Right ventricle myocardium inferior (tissue), 1 donor: ENCODE measurements at regions not wholly inside any gene's neighbourhood (a gene's known extent, or its start where the extent isn't known, plus 50 kb on each side); places are given as distances from the start of the nearest gene placed in this dataset.
"Not testable (repeated sequence)": the region's sequence is repeated elsewhere in the genome, so short reads cannot be mapped to it uniquely, and the experiment has no call there.

ENCODE experiments used
- ATAC-seq: fragments of 200-7000 bp; cut with Tn5 transposase; one replicate; pipeline ENCODE4 v1.9.1; 2020; ENCODE audit warnings: mild to moderate bottlenecking, moderate library complexity
- DNase-seq: peaks from one replicate; pipeline ENCODE4 v3.0.0; 2021; ENCODE audit errors: missing footprints
- intact Hi-C: fragments of 100-400 bp; cut with DNase I; formaldehyde crosslinking; loops from one replicate; pipeline ENCODE4 v1.11.0; 2022
- donor health status: DM: no; HTN: yes; CAD: no; lungs with severe emphysema.

DNA sequence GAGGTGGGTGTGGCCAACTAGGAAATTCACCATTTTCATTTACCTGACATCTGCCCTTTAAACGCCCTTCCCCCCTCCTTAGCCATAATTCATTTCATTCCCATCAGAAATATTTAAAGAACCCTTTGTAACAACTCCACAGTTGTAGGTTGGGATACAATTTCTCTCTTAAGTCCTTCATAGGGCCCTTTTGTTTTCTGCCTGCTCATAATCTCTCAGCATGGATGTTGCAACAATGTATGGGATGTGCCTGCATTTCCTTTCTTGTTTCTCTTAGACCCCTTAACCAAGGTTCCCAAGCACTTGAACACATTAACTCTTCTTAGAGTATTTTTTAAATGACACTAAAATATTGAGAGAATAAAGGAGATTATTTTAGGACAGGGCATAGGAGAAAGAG, 51.7 kb upstream of the MYO10 start:
- no peak for DNase-seq
- intact Hi-C loops: no loop called here
- no peak for ATAC-seq

DNA sequence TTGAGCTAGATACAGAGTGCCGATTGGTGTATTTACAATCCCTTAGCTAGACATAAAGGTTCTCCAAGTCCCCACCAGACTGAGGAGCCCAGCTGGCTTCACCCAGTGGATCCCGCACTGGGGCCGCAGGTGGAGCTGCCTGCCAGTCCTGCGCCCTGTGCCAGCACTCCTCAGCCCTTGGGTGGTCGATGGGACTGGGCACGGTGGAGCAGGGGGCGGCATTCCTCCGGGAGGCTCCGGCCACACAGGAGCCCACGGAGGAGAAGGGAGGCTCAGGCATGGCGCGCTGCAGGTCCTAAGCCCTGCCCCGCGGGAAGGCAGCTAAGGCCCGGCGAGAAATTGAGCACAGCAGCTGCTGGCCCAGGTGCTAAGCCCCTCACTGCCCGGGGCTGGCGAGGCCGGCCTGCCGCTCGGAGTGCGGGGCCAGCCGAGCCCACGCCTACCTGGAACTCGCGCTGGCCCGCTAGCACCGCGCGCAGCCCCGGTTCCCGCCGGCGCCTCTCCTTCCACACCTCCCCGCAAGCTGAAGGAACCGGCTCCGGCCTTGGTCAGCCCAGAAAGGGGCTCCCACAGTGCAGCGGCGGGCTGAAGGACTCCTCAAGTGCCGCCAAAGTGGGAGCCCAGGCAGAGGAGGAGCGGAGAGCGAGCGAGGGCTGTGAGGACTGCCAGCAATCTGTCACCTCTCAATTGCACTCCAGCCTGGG, 54.9 kb upstream of the MYO10 start:
- DNase-seq, ATAC-seq, intact Hi-C loops: not testable (repeated sequence)

DNA sequence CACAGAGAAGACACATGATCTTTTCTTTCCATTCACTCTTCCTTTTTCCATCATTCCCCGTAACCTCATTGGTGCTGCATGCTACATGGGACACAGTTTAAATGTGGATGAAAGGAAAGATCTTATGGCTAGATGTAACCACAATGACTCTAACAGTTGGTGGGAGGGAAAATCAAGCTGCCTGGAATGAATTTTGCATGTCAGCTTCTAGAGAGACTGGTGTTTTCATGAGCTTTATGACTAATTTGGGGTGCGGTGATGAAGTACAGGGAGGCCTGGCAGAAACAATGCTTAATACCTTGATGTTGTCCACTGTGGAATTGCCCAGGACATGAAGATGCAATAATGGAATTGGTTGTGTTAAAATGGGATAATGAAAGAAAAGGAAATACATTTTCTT, 55.9 kb upstream of the MYO10 start:
- no peak for DNase-seq
- no peak for ATAC-seq
- intact Hi-C loops: no loop called here

DNA sequence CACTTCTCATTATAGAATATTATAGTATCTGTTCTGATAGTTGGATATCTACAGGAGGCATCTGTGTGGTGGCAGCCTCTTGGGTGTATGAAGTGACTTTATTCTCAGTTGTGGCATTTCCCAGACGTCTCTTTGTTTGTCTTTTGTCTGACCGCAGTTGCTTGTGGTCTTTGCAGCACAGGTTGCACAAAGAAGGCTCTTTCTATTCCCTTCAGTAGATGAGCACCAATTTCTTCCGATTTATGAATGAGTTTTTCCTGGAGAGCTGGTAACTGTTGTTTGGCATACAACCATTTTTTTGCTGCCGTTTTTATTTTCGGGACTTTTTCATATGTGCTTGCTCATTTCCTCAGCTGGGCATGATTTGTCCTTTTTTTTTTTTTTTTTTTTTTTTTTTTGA, 56.4 kb upstream of the MYO10 start:
- DNase-seq: no peak
- no peak for ATAC-seq
- intact Hi-C loops: no loop called here

DNA sequence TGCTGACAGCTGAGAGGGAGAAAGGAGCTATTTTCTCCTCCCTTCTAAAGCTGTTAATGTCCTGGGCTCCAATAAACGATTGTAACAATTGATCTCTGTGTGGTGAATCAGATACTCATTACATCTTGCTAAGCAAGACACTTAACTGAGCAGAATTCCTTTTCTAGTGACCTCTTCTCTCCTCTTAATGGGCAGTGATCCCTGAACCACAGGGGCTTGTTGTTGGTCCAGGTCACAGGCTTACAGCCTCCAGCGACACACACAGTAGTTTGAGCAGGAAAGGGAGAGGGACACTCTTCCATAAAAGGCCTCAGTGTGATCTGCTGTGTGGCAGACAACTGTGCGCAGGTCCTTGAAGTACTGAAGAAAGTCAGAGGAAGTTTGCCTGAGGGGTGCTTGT, 58.5 kb upstream of the MYO10 start:
- intact Hi-C loops: no loop called here
- DNase-seq (no peak), ATAC-seq (peak; percentile 42)

DNA sequence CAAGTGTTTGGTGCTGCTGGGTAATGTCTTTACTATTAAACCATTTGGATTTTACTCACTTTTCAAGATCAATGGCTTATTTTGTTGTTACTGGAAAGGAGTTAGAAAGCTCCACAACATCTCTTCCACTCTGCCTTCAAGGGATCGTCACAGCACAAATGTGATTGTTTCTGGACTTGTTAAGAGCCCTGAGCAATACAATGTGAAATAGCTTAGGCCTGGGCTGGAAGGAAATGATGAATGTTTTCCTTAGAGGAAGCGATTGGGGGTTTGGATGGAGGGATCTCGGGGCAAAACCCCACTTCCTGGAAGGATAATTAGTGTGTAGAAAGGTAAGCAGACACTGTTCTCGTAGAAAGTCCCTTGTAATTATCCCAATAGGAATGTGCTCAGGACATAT, 59.3 kb upstream of the MYO10 start:
- ATAC-seq: no peak
- DNase-seq: no peak
- intact Hi-C loops: no loop called here

DNA sequence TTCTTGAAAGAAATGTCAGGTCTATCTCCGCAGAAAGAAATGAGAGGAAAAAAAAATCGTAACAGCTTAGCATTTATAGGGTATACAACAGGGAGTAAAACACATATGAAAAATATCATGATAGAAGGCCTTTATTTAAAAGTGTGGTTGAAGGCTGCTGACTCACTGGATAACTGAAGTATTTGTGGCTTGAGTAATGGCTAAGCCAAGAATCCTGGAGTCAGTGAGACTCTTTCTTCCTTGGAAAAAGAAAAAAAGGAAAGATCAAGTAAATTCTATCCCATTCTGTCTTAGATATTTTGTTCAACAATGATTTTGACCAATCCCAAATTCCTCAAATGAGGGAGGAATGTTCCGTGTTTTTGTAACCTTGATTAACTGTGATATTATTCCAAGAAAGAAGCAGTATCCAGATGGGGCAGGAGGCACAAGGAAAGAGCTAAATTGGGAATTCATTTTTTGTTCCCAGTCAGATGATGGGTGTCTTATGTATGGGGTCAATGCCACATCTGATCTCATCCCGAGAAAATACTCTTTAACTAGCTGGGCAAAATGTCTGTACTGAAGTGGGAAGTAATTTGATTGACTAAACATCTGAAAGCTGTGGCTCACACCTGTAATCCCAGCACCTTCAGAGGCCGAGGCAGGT, 64.3 kb upstream of the MYO10 start:
- DNase-seq (no peak), ATAC-seq (no peak)
- intact Hi-C loops: no loop called here

DNA sequence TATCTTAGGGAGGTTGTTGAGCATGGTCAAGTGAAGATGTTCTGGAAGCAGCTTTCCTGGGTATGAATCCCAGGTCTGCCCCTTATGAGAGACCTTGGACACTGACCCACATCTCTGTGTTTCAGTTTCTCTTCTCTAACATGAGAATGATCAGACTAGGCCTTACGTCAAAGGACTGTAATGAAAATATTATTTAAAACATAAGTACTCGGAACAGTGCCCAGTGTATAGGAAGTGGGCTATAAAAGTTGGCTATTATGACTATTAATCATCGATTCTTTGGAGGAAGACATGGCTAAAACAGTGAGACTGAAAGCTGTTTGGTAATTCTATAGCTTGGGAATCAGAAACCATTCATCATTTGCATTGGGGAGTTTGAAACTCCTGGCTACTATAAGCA, 65.3 kb upstream of the MYO10 start:
- ATAC-seq (no peak), DNase-seq (no peak)
- intact Hi-C loops: no loop called here

DNA sequence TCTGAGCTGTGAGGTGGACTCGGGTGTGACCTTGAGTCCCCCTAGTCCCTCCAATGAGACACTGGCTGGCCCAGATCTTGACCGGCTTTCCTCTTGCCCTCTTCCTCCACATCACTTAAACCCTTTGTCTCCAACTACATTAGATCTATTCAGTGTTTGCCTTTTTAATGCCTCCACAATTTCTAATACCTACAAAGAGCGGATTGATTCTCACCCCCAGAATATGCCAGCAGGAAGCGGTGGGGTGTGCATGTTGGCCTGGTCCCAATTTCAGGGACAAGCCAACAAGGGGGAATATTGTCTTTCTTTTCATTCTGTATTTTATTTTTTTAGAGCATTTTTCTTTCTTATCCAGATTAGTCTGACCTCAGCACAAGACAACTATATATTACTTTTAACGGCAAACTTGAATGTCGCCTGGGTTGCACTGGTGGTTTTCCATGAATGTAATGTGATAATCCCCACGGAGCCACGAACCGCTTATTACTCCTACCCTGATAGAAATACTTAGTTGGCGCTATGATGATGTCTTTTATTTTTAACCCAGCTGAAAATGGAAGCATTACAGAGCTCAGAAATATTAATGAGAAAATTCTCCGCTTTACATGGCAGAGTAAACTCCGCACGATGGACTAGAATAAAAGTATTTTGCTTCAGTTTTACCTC, 68.5 kb upstream of the MYO10 start:
- no peak for DNase-seq
- ATAC-seq: no peak
- intact Hi-C loops: no loop called here

DNA sequence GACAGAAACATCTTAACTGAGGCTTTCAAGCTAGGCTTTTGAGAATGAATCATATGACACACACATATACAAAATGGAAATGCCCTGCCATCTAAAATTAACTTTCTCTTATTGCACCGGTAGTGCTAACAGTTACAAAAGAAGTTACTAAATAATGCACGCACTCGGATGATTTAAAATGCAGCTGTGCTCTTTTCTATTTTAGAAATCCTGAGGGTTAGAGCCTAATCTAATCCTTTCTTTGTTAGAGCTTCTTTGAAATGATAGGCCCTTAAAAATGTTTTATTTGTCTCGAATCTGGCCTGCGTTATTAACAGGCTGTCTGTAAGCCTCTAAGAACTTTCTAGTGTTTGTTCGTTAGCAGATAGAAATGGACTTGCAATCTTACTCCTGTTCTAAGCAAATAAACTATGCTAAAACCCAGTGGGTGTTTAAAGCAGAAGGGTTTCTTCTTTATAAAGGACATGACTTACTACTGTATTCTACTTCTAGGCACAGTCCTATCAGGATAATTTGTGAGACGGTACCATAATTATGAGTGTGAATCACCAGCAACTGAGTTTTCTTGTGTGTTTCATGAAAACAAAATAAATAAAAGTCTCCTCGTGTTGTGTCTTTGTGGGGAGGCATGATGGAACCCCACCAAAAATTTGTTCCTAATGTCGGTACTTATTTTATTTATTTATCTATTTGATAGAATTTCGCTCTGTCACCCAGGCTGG, 69.2 kb upstream of the MYO10 start:
- ATAC-seq (no peak), DNase-seq (no peak)
- intact Hi-C loops: no loop called here

DNA sequence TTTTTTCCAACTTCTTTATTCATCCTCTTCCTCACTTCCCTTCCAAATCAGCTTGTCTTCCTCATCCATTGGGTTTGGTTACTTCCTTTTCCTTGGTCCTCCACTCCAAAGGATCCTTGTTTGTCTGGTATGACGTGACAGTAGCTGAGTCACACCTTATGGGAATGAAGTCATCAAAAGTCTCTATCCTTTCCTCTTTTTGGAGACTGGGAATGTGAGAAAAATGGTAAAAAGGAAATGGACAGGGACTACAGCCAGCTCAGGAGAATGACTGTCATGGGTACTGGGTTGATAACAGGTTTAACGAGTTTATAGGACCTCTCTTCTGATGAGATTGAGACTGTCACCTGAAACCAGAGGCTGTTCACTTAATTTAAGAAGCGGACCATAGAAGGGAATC, 76.2 kb upstream of the MYO10 start:
- ATAC-seq (no peak), DNase-seq (no peak)
- intact Hi-C loops: no loop called here

DNA sequence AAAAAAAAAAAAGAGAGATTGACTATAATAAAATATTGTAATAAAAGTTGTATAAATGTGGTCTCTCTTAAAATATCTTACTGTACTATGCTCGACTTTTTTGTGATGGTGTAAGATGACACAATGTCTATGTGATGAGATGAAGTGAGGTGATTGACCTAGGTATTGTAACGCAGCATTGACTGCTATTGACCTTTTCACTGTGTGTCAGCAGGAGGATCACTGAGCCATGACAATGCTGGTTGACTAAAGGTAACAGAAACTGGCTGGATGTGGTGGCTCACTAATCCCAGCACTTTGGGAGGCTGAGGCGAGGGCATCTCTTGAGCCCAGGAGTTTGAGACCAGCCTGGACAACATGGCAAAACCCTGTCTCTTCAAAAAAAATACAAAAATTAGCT, 78.6 kb upstream of the MYO10 start:
- no peak for ATAC-seq
- no peak for DNase-seq
- intact Hi-C loops: no loop called here

DNA sequence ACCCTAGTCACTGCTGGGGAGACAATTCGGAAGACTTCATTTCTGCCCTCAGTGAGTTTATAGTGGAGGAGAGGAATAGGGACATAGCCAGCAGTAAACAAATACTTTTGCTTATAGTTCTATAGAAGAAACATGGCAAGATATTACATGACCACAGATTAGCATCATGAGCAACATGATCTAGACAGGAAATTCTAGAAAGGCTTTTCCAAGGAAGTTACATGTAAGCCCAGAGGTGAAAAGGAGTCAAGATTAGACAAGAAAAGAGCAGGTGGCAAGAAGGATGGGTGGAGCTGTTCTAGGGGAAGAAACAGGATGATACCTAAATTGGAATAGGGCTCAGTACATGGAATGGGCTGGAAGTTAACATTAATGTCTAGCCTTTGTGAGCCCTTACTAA, 82.8 kb upstream of the MYO10 start:
- DNase-seq (no peak), ATAC-seq (no peak)
- intact Hi-C loops: no loop called here

DNA sequence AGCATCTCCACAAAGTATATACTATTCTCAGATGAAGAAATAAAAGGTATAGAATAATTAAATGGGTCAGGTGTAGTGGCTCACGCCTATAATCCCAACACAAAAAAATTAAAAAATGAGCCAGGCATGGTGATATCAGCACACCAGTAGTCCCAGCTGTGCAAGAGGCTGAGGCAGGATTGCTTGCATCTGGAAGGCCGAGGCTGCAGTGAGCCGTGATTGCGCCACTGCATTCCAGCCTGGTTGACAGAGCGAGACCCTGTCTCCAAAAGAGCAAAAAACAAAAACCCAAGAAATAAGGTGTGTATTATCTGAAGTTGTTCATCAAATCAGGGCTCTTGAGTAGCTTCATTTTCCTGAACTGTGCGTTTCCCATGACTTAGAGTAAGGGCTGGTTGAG, 83.2 kb upstream of the MYO10 start:
- intact Hi-C loops: no loop called here
- ATAC-seq (no peak), DNase-seq (no peak)

DNA sequence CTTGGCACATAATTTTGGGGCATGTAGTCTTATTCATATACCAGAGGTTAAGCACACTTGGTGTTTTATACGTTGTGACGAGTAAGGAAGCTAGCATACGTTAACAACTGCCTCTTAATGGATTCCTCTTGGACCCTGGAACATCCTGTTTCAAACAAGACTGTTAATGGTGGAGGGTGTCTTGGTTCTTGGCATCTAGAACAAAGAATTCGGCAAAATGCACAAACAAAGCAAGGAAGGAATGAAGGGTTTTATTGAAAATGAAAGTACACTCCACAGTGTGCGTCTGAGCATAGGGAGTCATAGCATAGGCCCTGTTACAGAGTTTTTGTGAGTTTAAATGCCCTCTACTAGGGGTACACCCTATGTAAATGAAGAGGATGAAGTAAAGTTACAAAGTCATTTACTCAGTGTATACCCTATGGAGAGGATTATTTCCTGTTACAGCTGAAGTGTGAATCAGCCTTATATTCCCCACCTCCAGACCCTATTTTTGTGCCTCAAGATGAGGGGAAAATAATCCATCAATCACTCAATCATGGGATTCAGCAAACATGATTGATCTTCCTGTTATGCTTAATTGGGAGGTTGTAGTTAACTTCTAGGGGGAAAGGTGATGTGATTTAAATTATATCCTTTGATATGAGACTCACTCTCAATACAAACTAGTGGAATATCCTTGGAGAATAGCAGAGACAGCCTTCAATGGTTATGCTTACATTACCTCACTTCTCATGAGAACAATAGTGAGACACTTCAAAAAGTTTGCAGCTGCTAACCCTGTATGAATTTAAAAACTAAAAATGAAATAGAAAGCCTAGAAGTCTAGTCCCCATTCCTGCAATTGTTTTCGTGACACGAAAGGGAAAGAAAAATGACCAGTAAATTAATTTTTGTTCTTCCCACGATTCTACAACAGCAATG, 84.9 kb upstream of the MYO10 start:
- no peak for DNase-seq
- no peak for ATAC-seq
- intact Hi-C loops: no loop called here

DNA sequence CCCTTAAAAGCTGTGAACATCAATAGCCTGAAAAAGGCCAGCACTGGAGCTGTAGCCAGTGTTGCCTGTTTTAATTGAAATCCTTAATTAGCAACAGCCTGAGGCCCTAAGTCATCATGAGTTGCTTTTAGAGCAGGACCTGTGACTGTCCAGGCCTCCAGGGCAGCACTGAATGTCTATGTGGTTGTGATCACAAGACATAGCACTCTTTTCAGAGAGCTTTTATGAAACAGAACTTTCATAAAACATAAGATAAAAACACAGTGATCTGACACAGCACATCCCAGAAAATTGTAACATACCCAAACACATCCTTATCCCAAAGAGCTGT, 85.5 kb upstream of the MYO10 start:
- ATAC-seq: no peak
- intact Hi-C loops: no loop called here

DNA sequence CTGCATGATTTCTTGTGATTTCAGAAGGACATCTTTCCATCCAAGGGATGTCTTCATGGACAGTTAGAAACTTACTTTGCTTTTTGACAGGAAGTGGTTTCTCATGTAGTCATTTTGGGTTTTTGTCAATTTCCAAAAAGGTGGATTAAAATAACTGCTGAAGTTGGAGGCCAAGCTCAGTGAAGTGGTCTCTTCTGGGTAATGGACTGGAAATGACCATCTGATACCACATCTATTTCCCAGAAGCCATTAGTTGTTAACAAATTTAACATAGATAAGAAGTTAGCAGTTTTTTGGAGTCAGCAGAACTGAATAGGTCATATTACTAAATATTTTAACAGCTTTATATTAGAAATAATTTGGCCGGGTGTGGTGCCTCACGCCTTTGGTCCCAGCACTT, 86.2 kb upstream of the MYO10 start:
- DNase-seq: no peak
- intact Hi-C loops: no loop called here
- ATAC-seq: no peak

More for the DNA sequence above, 85.5 kb upstream of the MYO10 start:
- DNase-seq: no peak

DNA sequence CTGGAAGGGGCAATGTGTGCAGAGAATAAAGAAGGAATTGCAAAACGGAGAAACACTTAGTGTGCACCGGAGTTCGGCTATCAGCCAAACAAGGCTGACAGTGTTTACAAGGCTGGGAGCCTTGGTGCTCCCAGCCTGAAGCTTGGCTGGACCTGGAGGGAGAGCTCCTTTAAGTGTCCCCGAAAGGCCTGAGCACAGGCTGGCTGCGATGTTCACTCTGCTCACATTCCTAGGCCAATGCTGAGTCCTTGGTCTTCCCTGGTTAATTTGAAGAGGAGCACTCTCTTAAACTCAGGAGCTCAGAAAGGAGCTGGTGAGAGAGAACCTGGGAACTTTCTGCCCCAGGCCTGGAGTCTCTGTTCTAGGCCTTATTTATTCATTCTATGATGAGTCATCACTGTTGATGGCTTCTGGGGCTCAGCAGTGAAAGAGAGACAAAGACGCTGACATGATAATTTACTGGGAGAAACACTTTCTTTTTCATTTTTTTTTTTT, 88.6 kb upstream of the MYO10 start:
- no peak for ATAC-seq
- no peak for DNase-seq
- intact Hi-C loops: no loop called here
